GM23338 (cell line): ENCODE measurements at regions not wholly inside any gene's neighbourhood (a gene's known extent, or its start where the extent isn't known, plus 50 kb on each side); places are given as distances from the start of the nearest gene placed in this dataset.
A peak's percentile ranks its signal among the peaks of the same experiment; 100 is the strongest.

Experiments used
- ATAC-seq: fragments of 200-7000 bp; cut with Tn5 transposase; 3 replicates; pipeline ENCODE4 v1.9.1; 2020
- DNase-seq: peaks from one replicate; pipeline ENCODE4 v3.0.0-alpha.2; 2015; ENCODE audit warnings: low spot score
- H2AFZ ChIP-seq: fragments of 200-600 bp; sonication (generic); 2 replicates; pipeline ENCODE4 v1.8.0; 2016; ENCODE audit warnings: antibody characterized with exemption, mild to moderate bottlenecking, moderate library complexity
- H3F3A ChIP-seq: fragments of 200-600 bp; sonication (generic); replicated peaks from 2 replicates; pipeline ENCODE4 v1.8.0; 2017; ENCODE audit warnings: antibody characterized with exemption, mixed run types, low read depth
- H3K27ac ChIP-seq: fragments of 200-600 bp; sonication (generic); 2 replicates; pipeline ENCODE4 v1.6.1; 2016; ENCODE audit warnings: low read depth
- H3K27me3 ChIP-seq: fragments of 200-600 bp; sonication (generic); 2 replicates; pipeline ENCODE4 v1.8.0; 2016; ENCODE audit warnings: mild to moderate bottlenecking, mixed run types, moderate library complexity; ENCODE audit not compliant: insufficient read depth
- H3K36me3 ChIP-seq: fragments of 200-600 bp; sonication (generic); 2 replicates; pipeline ENCODE4 v1.8.0; 2016; ENCODE audit warnings: mild to moderate bottlenecking; ENCODE audit not compliant: insufficient read depth
- H3K4me1 ChIP-seq: fragments of 200-600 bp; sonication (generic); 2 replicates; pipeline ENCODE4 v1.8.0; 2016; ENCODE audit warnings: mild to moderate bottlenecking, moderate library complexity; ENCODE audit not compliant: insufficient read depth
- H3K4me2 ChIP-seq: fragments of 200-600 bp; sonication (generic); 2 replicates; pipeline ENCODE4 v1.7.1; 2017; ENCODE audit warnings: mixed run types
- H3K4me3 ChIP-seq: fragments of 200-600 bp; sonication (generic); 2 replicates; pipeline ENCODE4 v1.6.1; 2016; ENCODE audit warnings: mixed run types
- H3K79me2 ChIP-seq: fragments of 200-600 bp; sonication (generic); replicated peaks from 2 replicates; pipeline ENCODE4 v1.8.0; 2017; ENCODE audit warnings: mild to moderate bottlenecking; ENCODE audit not compliant: insufficient read depth
- H3K9me2 ChIP-seq: fragments of 200-600 bp; sonication (generic); 2 replicates; pipeline ENCODE4 v1.8.0; 2017; ENCODE audit not compliant: insufficient read depth
- H4K20me1 ChIP-seq: fragments of 200-600 bp; sonication (generic); replicated peaks from 2 replicates; pipeline ENCODE4 v1.8.0; 2017; ENCODE audit warnings: mild to moderate bottlenecking; ENCODE audit not compliant: insufficient read depth
- H3K27ac Mint-ChIP-seq: 2 replicates; pipeline ENCODE4 v1.8.0; 2020; ENCODE audit warnings: inconsistent platforms, mild to moderate bottlenecking, moderate library complexity, mixed read lengths
- H3K27me3 Mint-ChIP-seq: 3 replicates; pipeline ENCODE4 v1.8.0; 2022; ENCODE audit warnings: low read depth, mild to moderate bottlenecking, moderate library complexity, mixed read lengths, inconsistent platforms; ENCODE audit not compliant: insufficient read depth, poor library complexity
- H3K36me3 Mint-ChIP-seq: 3 replicates; pipeline ENCODE4 v1.8.0; 2021; ENCODE audit warnings: low read depth, mild to moderate bottlenecking, inconsistent platforms, moderate library complexity, mixed read lengths
- H3K4me1 Mint-ChIP-seq: 3 replicates; pipeline ENCODE4 v1.8.0; 2020; ENCODE audit warnings: mild to moderate bottlenecking, inconsistent platforms, mixed read lengths
- H3K4me3 Mint-ChIP-seq: 3 replicates; pipeline ENCODE4 v1.8.0; 2021; ENCODE audit warnings: moderate library complexity, mild to moderate bottlenecking, inconsistent platforms, mixed read lengths
- H3K9me3 Mint-ChIP-seq: 3 replicates; pipeline ENCODE4 v1.8.0; 2020; ENCODE audit warnings: moderate library complexity, mild to moderate bottlenecking, inconsistent platforms, mixed read lengths
- CREB1 ChIP-seq: fragments of 250-450 bp; sonication (Bioruptor Pico); IDR thresholded peaks from 2 replicates; pipeline ENCODE4 v1.5.0; 2020; ENCODE audit warnings: low read depth, mild to moderate bottlenecking, moderate library complexity
- EZH2 ChIP-seq: fragments of 200-600 bp; sonication (generic); IDR thresholded peaks from one replicate; pipeline ENCODE4 v1.8.0; 2017; ENCODE audit warnings: antibody characterized with exemption, mild to moderate bottlenecking, low read depth; ENCODE audit not compliant: unreplicated experiment
- EZH2phosphoT487 ChIP-seq: fragments of 200-600 bp; sonication (generic); IDR thresholded peaks from one replicate; pipeline ENCODE4 v1.8.1; 2018; ENCODE audit warnings: antibody characterized with exemption; ENCODE audit not compliant: unreplicated experiment
- JUNB ChIP-seq: IDR thresholded peaks from one replicate; pipeline ENCODE4 v1.6.1; 2016; ENCODE audit warnings: antibody characterized with exemption; ENCODE audit not compliant: unreplicated experiment
- NANOG ChIP-seq: IDR thresholded peaks from 2 replicates; pipeline ENCODE4 v1.6.1; 2016; ENCODE audit warnings: antibody characterized with exemption, borderline replicate concordance
- POLR2AphosphoS5 ChIP-seq: IDR thresholded peaks from 2 replicates; pipeline ENCODE4 v1.6.1; 2016; ENCODE audit warnings: antibody characterized with exemption, low read depth
- STAT1 ChIP-seq: IDR thresholded peaks from one replicate; pipeline ENCODE4 v1.6.1; 2016; ENCODE audit warnings: antibody characterized with exemption; ENCODE audit not compliant: unreplicated experiment
- ZNF114 ChIP-seq: fragments of 250-450 bp; sonication (Bioruptor Pico); IDR thresholded peaks from 2 replicates; pipeline ENCODE4 v1.5.0; 2020; ENCODE audit warnings: mild to moderate bottlenecking, moderate library complexity
- ZNF331 ChIP-seq: fragments of 250-450 bp; sonication (Bioruptor Pico); IDR thresholded peaks from 2 replicates; pipeline ENCODE4 v1.5.0; 2020; ENCODE audit warnings: low read depth, mild to moderate bottlenecking, moderate library complexity
- TF ChIP-seq, protein P1 (sequence below): IDR thresholded peaks from 2 replicates; pipeline ENCODE4 v1.6.1; 2016; ENCODE audit warnings: antibody characterized with exemption
- TF ChIP-seq, protein P2 (sequence below): fragments of 250-450 bp; sonication (Bioruptor Pico); IDR thresholded peaks from 2 replicates; pipeline ENCODE4 v1.5.0; 2020; ENCODE audit warnings: mild to moderate bottlenecking, moderate library complexity
- TF ChIP-seq, protein P3 (sequence below), 2 experiments: fragments of 200-600 bp in 1 of 2; sonication (generic) in 1 of 2; conservative IDR thresholded peaks; 2 replicates each; pipeline versions ENCODE4 v1.5.1 to v1.6.1; 2016 to 2017; ENCODE audit warnings: antibody characterized with exemption in 2 of 2, low read depth in 2 of 2, mild to moderate bottlenecking in 2 of 2, moderate library complexity in 1 of 2

- no peak overlapping the region for H2AFZ ChIP-seq
- no peaks in the 10 kb centered on the region for H3K36me3 ChIP-seq
- no peak overlapping the region for H3K4me3 ChIP-seq
- H3K9me3 Mint-ChIP-seq: peaks cover 20% of the 10 kb centered on the region
- DNase-seq: no peak
- H3K4me1 Mint-ChIP-seq: peaks cover 15% of the 10 kb centered on the region; the same call in 2 of the 3 replicates
- ATAC-seq: no peak
- H3K9me2 ChIP-seq: no peaks in the 10 kb centered on the region
- no peak overlapping the region for H3K4me3 Mint-ChIP-seq
- peaks cover 9% of the 10 kb centered on the region for H3K4me1 ChIP-seq
- peaks cover 2% of the 10 kb centered on the region for H3K27me3 Mint-ChIP-seq
- no peaks in the 10 kb centered on the region for H3F3A ChIP-seq
- H3K4me2 ChIP-seq: no peak overlapping the region
- peaks cover 3% of the 10 kb centered on the region; the same call in 1 of the 3 replicates for H3K36me3 Mint-ChIP-seq
- no peaks in the 10 kb centered on the region for H4K20me1 ChIP-seq
- TF ChIP-seq NANOG (no peak), EZH2phosphoT487 (no peak), ZNF331 (no peak)
- no peak overlapping the region for H3K27ac ChIP-seq
- no peaks in the 10 kb centered on the region for H3K27me3 ChIP-seq
- no peak overlapping the region for H3K27ac Mint-ChIP-seq
- no peaks in the 10 kb centered on the region for H3K79me2 ChIP-seq
These were observed 160.3 kb upstream of the TMEM45B start for GRCh38 chr11:129655247-129655832.

DNA sequence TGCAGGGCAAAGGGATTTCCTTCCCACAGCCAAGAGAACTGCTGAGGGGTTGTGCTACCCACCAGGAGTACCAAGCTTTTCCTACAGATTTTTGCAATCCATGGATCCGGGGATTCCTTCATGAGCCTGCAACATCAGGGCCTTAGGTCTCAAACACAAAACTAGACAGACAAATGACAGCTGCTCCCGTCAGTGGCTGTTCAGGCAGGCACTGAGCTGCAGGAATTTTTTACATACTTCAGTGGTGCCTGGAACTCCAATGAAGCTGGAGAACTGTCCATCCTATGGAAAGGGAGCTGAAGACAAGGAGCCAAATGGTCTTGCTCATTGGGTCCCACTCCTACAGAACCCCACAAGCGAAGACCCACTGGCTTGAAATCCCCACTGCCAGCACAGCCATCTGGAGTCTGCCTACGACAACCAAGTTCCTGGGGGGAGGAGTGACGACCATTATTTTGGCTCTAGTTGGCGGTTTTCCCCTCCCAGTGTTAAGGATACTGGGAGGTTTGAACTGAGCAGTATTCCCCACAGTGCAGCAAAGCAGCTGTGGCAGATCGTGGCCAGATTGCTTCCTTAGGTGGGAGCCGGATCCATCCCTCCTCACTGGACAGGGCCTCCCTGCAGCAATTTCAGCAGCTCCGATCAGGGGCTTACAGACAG is 157.7 kb upstream of the TMEM45B start:
- H3K9me2 ChIP-seq: no peaks in the 10 kb centered on the region
- H3K36me3 ChIP-seq: no peaks in the 10 kb centered on the region
- Mint-ChIP-seq H3K4me3 (no peak overlapping the region), H3K27me3 (peaks cover 2% of the 10 kb centered on the region), H3K36me3 (peaks cover 3% of the 10 kb centered on the region; the same call in 1 of the 3 replicates), H3K4me1 (peaks cover 15% of the 10 kb centered on the region; the same call in 2 of the 3 replicates), H3K9me3 (peaks cover 16% of the 10 kb centered on the region), H3K27ac (no peak overlapping the region)
- no peaks in the 10 kb centered on the region for H3F3A ChIP-seq
- ATAC-seq (no peak; the same call in 2 of the 3 replicates), DNase-seq (no peak)
- no peak overlapping the region for H3K27ac ChIP-seq
- peaks cover 9% of the 10 kb centered on the region for H3K4me1 ChIP-seq
- H3K4me3 ChIP-seq: no peak overlapping the region
- H3K4me2 ChIP-seq: no peak overlapping the region
- no peaks in the 10 kb centered on the region for H3K27me3 ChIP-seq
- H3K79me2 ChIP-seq: no peaks in the 10 kb centered on the region
- H2AFZ ChIP-seq: peak overlapping the region; percentile 95
- H4K20me1 ChIP-seq: no peaks in the 10 kb centered on the region
- TF ChIP-seq EZH2phosphoT487 (no peak), POLR2AphosphoS5 (no peak), ZNF331 (no peak), EZH2 (no peak), CREB1 (CRISPR knock-in tag) (no peak), STAT1 (no peak), NANOG (no peak), ZNF114 (CRISPR knock-in tag) (no peak), JUNB (no peak)
- TF ChIP-seq, protein P1, sequence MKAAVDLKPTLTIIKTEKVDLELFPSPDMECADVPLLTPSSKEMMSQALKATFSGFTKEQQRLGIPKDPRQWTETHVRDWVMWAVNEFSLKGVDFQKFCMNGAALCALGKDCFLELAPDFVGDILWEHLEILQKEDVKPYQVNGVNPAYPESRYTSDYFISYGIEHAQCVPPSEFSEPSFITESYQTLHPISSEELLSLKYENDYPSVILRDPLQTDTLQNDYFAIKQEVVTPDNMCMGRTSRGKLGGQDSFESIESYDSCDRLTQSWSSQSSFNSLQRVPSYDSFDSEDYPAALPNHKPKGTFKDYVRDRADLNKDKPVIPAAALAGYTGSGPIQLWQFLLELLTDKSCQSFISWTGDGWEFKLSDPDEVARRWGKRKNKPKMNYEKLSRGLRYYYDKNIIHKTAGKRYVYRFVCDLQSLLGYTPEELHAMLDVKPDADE: no peak
- TF ChIP-seq, protein P2, sequence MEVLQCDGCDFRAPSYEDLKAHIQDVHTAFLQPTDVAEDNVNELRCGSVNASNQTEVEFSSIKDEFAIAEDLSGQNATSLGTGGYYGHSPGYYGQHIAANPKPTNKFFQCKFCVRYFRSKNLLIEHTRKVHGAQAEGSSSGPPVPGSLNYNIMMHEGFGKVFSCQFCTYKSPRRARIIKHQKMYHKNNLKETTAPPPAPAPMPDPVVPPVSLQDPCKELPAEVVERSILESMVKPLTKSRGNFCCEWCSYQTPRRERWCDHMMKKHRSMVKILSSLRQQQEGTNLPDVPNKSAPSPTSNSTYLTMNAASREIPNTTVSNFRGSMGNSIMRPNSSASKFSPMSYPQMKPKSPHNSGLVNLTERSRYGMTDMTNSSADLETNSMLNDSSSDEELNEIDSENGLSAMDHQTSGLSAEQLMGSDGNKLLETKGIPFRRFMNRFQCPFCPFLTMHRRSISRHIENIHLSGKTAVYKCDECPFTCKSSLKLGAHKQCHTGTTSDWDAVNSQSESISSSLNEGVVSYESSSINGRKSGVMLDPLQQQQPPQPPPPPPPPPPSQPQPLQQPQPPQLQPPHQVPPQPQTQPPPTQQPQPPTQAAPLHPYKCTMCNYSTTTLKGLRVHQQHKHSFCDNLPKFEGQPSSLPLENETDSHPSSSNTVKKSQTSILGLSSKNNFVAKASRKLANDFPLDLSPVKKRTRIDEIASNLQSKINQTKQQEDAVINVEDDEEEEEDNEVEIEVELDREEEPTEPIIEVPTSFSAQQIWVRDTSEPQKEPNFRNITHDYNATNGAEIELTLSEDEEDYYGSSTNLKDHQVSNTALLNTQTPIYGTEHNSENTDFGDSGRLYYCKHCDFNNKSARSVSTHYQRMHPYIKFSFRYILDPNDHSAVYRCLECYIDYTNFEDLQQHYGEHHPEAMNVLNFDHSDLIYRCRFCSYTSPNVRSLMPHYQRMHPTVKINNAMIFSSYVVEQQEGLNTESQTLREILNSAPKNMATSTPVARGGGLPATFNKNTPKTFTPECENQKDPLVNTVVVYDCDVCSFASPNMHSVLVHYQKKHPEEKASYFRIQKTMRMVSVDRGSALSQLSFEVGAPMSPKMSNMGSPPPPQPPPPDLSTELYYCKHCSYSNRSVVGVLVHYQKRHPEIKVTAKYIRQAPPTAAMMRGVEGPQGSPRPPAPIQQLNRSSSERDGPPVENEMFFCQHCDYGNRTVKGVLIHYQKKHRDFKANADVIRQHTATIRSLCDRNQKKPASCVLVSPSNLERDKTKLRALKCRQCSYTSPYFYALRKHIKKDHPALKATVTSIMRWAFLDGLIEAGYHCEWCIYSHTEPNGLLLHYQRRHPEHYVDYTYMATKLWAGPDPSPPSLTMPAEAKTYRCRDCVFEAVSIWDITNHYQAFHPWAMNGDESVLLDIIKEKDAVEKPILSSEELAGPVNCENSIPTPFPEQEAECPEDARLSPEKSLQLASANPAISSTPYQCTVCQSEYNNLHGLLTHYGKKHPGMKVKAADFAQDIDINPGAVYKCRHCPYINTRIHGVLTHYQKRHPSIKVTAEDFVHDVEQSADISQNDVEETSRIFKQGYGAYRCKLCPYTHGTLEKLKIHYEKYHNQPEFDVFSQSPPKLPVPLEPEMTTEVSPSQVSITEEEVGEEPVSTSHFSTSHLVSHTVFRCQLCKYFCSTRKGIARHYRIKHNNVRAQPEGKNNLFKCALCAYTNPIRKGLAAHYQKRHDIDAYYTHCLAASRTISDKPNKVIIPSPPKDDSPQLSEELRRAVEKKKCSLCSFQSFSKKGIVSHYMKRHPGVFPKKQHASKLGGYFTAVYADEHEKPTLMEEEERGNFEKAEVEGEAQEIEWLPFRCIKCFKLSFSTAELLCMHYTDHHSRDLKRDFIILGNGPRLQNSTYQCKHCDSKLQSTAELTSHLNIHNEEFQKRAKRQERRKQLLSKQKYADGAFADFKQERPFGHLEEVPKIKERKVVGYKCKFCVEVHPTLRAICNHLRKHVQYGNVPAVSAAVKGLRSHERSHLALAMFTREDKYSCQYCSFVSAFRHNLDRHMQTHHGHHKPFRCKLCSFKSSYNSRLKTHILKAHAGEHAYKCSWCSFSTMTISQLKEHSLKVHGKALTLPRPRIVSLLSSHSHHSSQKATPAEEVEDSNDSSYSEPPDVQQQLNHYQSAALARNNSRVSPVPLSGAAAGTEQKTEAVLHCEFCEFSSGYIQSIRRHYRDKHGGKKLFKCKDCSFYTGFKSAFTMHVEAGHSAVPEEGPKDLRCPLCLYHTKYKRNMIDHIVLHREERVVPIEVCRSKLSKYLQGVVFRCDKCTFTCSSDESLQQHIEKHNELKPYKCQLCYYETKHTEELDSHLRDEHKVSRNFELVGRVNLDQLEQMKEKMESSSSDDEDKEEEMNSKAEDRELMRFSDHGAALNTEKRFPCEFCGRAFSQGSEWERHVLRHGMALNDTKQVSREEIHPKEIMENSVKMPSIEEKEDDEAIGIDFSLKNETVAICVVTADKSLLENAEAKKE (CRISPR knock-in tag): no peak
- TF ChIP-seq, protein P3, sequence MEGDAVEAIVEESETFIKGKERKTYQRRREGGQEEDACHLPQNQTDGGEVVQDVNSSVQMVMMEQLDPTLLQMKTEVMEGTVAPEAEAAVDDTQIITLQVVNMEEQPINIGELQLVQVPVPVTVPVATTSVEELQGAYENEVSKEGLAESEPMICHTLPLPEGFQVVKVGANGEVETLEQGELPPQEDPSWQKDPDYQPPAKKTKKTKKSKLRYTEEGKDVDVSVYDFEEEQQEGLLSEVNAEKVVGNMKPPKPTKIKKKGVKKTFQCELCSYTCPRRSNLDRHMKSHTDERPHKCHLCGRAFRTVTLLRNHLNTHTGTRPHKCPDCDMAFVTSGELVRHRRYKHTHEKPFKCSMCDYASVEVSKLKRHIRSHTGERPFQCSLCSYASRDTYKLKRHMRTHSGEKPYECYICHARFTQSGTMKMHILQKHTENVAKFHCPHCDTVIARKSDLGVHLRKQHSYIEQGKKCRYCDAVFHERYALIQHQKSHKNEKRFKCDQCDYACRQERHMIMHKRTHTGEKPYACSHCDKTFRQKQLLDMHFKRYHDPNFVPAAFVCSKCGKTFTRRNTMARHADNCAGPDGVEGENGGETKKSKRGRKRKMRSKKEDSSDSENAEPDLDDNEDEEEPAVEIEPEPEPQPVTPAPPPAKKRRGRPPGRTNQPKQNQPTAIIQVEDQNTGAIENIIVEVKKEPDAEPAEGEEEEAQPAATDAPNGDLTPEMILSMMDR (conservative IDR thresholded peaks at IDR 0.05; ENCODE audit: low read depth in 2 of 2): no peak
